ENCODE measurements at regions not wholly inside any gene's neighbourhood (a gene's known extent, or its start where the extent isn't known, plus 50 kb on each side); places are given as distances from the start of the nearest gene placed in this dataset.

DNA sequence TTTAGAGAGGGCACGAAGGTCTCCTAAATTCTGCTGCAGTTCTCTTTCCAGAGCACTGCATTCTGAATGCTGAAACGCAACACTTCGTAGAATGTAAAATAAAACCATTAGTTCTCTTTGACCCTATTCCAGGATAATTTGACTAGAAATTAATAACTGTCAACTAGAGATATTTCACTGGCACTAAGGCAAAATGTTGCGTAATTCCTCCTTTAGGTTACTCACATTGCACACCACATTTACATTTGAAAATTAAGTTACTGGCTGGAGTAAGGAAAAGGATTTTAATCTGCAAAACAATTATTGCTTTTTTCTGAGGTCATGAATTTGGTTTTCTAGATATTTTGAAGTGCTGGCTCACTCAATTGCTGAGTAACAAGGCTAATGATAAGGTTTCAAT, 58.0 kb upstream of the TRHDE start:
- TF ChIP-seq, protein P1, sequence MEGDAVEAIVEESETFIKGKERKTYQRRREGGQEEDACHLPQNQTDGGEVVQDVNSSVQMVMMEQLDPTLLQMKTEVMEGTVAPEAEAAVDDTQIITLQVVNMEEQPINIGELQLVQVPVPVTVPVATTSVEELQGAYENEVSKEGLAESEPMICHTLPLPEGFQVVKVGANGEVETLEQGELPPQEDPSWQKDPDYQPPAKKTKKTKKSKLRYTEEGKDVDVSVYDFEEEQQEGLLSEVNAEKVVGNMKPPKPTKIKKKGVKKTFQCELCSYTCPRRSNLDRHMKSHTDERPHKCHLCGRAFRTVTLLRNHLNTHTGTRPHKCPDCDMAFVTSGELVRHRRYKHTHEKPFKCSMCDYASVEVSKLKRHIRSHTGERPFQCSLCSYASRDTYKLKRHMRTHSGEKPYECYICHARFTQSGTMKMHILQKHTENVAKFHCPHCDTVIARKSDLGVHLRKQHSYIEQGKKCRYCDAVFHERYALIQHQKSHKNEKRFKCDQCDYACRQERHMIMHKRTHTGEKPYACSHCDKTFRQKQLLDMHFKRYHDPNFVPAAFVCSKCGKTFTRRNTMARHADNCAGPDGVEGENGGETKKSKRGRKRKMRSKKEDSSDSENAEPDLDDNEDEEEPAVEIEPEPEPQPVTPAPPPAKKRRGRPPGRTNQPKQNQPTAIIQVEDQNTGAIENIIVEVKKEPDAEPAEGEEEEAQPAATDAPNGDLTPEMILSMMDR (IDR thresholded peaks at IDR 0.05 in 2 of 3, conservative IDR thresholded peaks at IDR 0.05 in 1 of 3; ENCODE audit: borderline replicate concordance in 1 of 3, insufficient read depth in 1 of 3, low read depth in 2 of 3, low read length in 2 of 3): no peak
- no peak for TF ChIP-seq EZH2 (IDR thresholded peaks at IDR 0.05)

All from HCT116 (cell line).